GM12873 (cell line): ENCODE measurements at regions not wholly inside any gene's neighbourhood (a gene's known extent, or its start where the extent isn't known, plus 50 kb on each side); places are given as distances from the start of the nearest gene placed in this dataset.

ENCODE experiments used
- CTCF ChIP-seq: IDR thresholded peaks from 2 replicates; pipeline ENCODE4 v1.5.1; 2012; ENCODE audit warnings: low read depth, mild to moderate bottlenecking, moderate library complexity, low read length, control low read depth; ENCODE audit not compliant: insufficient read depth; ENCODE audit errors: missing control alignments

GRCh38 chr13:111505175-111505777 is 184.8 kb downstream of the TEX29 start:
- peak; percentile 38 for TF ChIP-seq CTCF

- no peak for TF ChIP-seq CTCF
Measured at GRCh38 chr13:111506125-111506524, 185.7 kb downstream of the TEX29 start.

- TF ChIP-seq CTCF, result no peak
Measured at GRCh38 chr13:111506621-111507020, 186.2 kb downstream of the TEX29 start.

GRCh38 chr13:111508164-111508870 is 187.9 kb downstream of the TEX29 start:
- TF ChIP-seq CTCF, result no peak

- no peak for TF ChIP-seq CTCF
Measured at GRCh38 chr13:111508902-111509509, 188.6 kb downstream of the TEX29 start.

- TF ChIP-seq CTCF, result no peak
Measured at GRCh38 chr13:111510502-111511218, 190.2 kb downstream of the TEX29 start.

- no peak for TF ChIP-seq CTCF
Measured at GRCh38 chr13:111511219-111511732, 190.8 kb downstream of the TEX29 start.
